H9 (cell line): ENCODE measurements at regions not wholly inside any gene's neighbourhood (a gene's known extent, or its start where the extent isn't known, plus 50 kb on each side); places are given as distances from the start of the nearest gene placed in this dataset.

Source experiments
- DNase-seq: peaks from one replicate; pipeline ENCODE4 v3.0.0-alpha.2; 2017
- H2AFZ ChIP-seq: one replicate; pipeline ENCODE4 v1.6.1; 2013; ENCODE audit warnings: mild to moderate bottlenecking, low read length, control low read depth, moderate library complexity
- H2AK5ac ChIP-seq: 2 replicates; pipeline ENCODE4 v1.6.1; 2013; ENCODE audit warnings: low read length, control low read depth, mixed read lengths; ENCODE audit not compliant: insufficient read length
- H2BK120ac ChIP-seq: one replicate; pipeline ENCODE4 v1.6.1; 2013; ENCODE audit warnings: low read depth, mild to moderate bottlenecking, low read length, control low read depth, inconsistent platforms; ENCODE audit not compliant: poor library complexity, severe bottlenecking
- H2BK12ac ChIP-seq: 2 replicates; pipeline ENCODE4 v1.6.1; 2013; ENCODE audit warnings: low read length, control low read depth, mixed read lengths, low read depth; ENCODE audit not compliant: insufficient read length
- H2BK15ac ChIP-seq: 2 replicates; pipeline ENCODE4 v1.6.1; 2013; ENCODE audit warnings: low read depth, low read length, control low read depth
- H2BK20ac ChIP-seq: one replicate; pipeline ENCODE4 v1.6.1; 2013; ENCODE audit warnings: low read depth, mild to moderate bottlenecking, low read length, control low read depth, inconsistent platforms; ENCODE audit not compliant: poor library complexity, severe bottlenecking
- H2BK5ac ChIP-seq: 2 replicates; pipeline ENCODE4 v1.6.1; 2013; ENCODE audit warnings: low read length, control low read depth, mixed read lengths; ENCODE audit not compliant: insufficient read length
- H3K14ac ChIP-seq: 2 replicates; pipeline ENCODE4 v1.6.1; 2013; ENCODE audit warnings: low read length, control low read depth; ENCODE audit not compliant: insufficient read depth
- H3K18ac ChIP-seq: 2 replicates; pipeline ENCODE4 v1.6.1; 2013; ENCODE audit warnings: low read depth, mild to moderate bottlenecking, mixed read lengths, low read length, control low read depth; ENCODE audit not compliant: insufficient read length
- H3K23ac ChIP-seq: 2 replicates; pipeline ENCODE4 v1.6.1; 2013; ENCODE audit warnings: low read length, control low read depth, mixed read lengths, low read depth; ENCODE audit not compliant: insufficient read length
- H3K23me2 ChIP-seq: 2 replicates; pipeline ENCODE4 v1.6.1; 2013; ENCODE audit warnings: low read depth, mild to moderate bottlenecking, mixed read lengths, low read length, control low read depth; ENCODE audit not compliant: insufficient read length, poor library complexity, severe bottlenecking
- H3K27ac ChIP-seq: 2 replicates; pipeline ENCODE4 v1.5.1; 2013; ENCODE audit warnings: low read length, control low read depth, mixed read lengths, low read depth; ENCODE audit not compliant: insufficient read length
- H3K27me3 ChIP-seq: 2 replicates; pipeline ENCODE4 v1.6.1; 2013; ENCODE audit warnings: low read length, control low read depth, inconsistent platforms; ENCODE audit not compliant: insufficient read depth
- H3K4ac ChIP-seq: 2 replicates; pipeline ENCODE4 v1.6.1; 2013; ENCODE audit warnings: low read depth, mild to moderate bottlenecking, control low read depth, inconsistent platforms, low read length, moderate library complexity
- H3K4me1 ChIP-seq: 2 replicates; pipeline ENCODE4 v1.6.1; 2013; ENCODE audit warnings: low read length, control low read depth, inconsistent platforms; ENCODE audit not compliant: insufficient read depth
- H3K4me2 ChIP-seq: 2 replicates; pipeline ENCODE4 v1.6.1; 2013; ENCODE audit warnings: low read length, control low read depth, mixed read lengths; ENCODE audit not compliant: insufficient read length, insufficient read depth
- H3K56ac ChIP-seq: 2 replicates; pipeline ENCODE4 v1.6.1; 2013; ENCODE audit warnings: low read depth, mild to moderate bottlenecking, mixed read lengths, low read length, control low read depth; ENCODE audit not compliant: insufficient read length
- H3K79me1 ChIP-seq: 2 replicates; pipeline ENCODE4 v1.6.1; 2013; ENCODE audit warnings: low read depth, mild to moderate bottlenecking, moderate library complexity, low read length, control low read depth, inconsistent platforms; ENCODE audit not compliant: insufficient read depth, poor library complexity, severe bottlenecking
- H3K79me2 ChIP-seq: 2 replicates; pipeline ENCODE4 v1.6.1; 2013; ENCODE audit warnings: low read length, control low read depth, inconsistent platforms; ENCODE audit not compliant: insufficient read depth
- H3K9ac ChIP-seq: 2 replicates; pipeline ENCODE4 v1.6.1; 2013; ENCODE audit warnings: low read length, control low read depth, mixed read lengths; ENCODE audit not compliant: insufficient read length; ENCODE audit errors: extremely low read depth
- H3K9me3 ChIP-seq: one replicate; pipeline ENCODE4 v1.6.1; 2013; ENCODE audit warnings: low read depth, low read length, inconsistent platforms; ENCODE audit not compliant: control insufficient read depth
- H3T11ph ChIP-seq: one replicate; pipeline ENCODE4 v1.6.1; 2013; ENCODE audit warnings: mild to moderate bottlenecking, low read length, control low read depth, inconsistent platforms
- H4K20me1 ChIP-seq: one replicate; pipeline ENCODE4 v1.6.1; 2013; ENCODE audit not compliant: control insufficient read depth, insufficient read length, insufficient read depth
- H4K5ac ChIP-seq: 2 replicates; pipeline ENCODE4 v1.6.1; 2013; ENCODE audit warnings: low read depth, mild to moderate bottlenecking, mixed read lengths, low read length, control low read depth; ENCODE audit not compliant: insufficient read length
- H4K8ac ChIP-seq: replicated peaks from 2 replicates; pipeline ENCODE4 v1.6.1; 2013; ENCODE audit warnings: low read length, control low read depth, mixed read lengths, low read depth; ENCODE audit not compliant: insufficient read length
- H4K91ac ChIP-seq: 2 replicates; pipeline ENCODE4 v1.6.1; 2013; ENCODE audit warnings: low read depth, mild to moderate bottlenecking, moderate library complexity, mixed read lengths, low read length, control low read depth; ENCODE audit not compliant: insufficient read length
- H3K27ac Mint-ChIP-seq, 3 experiments: 2 replicates in 2 of 3; 3 replicates in 1 of 3; pipeline ENCODE4 v1.8.0; 2020 to 2021; ENCODE audit warnings: mixed read lengths in 3 of 3, mild to moderate bottlenecking in 1 of 3, moderate library complexity in 1 of 3
- H3K27me3 Mint-ChIP-seq: 2 replicates; pipeline ENCODE4 v1.8.0; 2021; ENCODE audit warnings: low read depth, mild to moderate bottlenecking, moderate library complexity, mixed read lengths
- H3K36me3 Mint-ChIP-seq, 3 experiments: 2 replicates in 2 of 3; 3 replicates in 1 of 3; pipeline ENCODE4 v1.8.0; 2020 to 2021; ENCODE audit warnings: low read depth in 3 of 3, mixed read lengths in 3 of 3; ENCODE audit not compliant: insufficient read depth in 1 of 3
- H3K4me1 Mint-ChIP-seq, 2 experiments: 2 replicates each; pipeline ENCODE4 v1.8.0; 2020; ENCODE audit warnings: mixed read lengths in 2 of 2
- H3K4me3 Mint-ChIP-seq, 2 experiments: 2 replicates in 1 of 2; 3 replicates in 1 of 2; pipeline ENCODE4 v1.8.0; 2020 to 2021; ENCODE audit warnings: mild to moderate bottlenecking in 2 of 2, mixed read lengths in 2 of 2, moderate library complexity in 1 of 2
- H3K9me3 Mint-ChIP-seq, 2 experiments: 2 replicates in 1 of 2; 3 replicates in 1 of 2; pipeline ENCODE4 v1.8.0; 2020; ENCODE audit warnings: mild to moderate bottlenecking in 2 of 2, mixed read lengths in 2 of 2, moderate library complexity in 1 of 2
- CTCF ChIP-seq: fragments of 200-600 bp; sonication (generic); conservative IDR thresholded peaks from 3 replicates; pipeline ENCODE4 v1.8.0; 2021; ENCODE audit warnings: antibody characterized with exemption, mild to moderate bottlenecking
- WGBS: extraction: QIAGEN DNeasy Blood & Tissue Kit; methylation state at CpG from one replicate; pipeline ENCODE4 v1.1.7; 2013; ENCODE audit warnings: missing lambda C conversion rate, low lambda C conversion rate, mixed read lengths; ENCODE audit not compliant: insufficient read length; ENCODE audit errors: extremely low coverage; 5-methylcytosine and 5-hydroxymethylcytosine counted together

DNA sequence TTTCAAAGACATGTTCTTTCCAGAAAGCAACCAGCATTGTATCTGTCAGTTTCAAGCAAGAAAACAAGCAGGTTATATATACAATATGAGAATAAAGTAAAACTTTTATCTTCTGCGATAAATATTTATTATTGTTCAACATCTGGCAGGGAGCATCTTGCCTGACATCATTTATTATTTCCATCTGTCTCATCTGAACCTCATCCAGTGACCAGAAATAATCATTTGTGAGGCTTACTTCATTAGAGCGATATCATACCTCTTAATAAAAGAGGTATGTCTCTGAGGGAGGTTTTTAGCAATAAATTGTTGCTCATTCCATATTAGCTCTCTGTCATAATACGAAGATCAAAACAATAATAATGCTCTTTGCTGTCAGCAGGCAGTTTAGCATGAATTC is 226.1 kb downstream of the CDC14C start:
- Mint-ChIP-seq H3K4me3 (no peak overlapping the region), H3K27me3 (no peaks in the 10 kb centered on the region), H3K27ac (no peak overlapping the region), H3K4me1 (0 out of 4 replicates have a peak, but pooled peaks cover 0 to 3% of the 10 kb centered on the region in 2 experiments), H3K36me3 (peaks cover 0 to 6% (median 0%) of the 10 kb centered on the region in 3 experiments; a peak in 2 of 7 replicates), H3K9me3 (peaks cover 0 to 6% of the 10 kb centered on the region in 2 experiments; a peak in 1 of 5 replicates)
- Histone ChIP-seq H3K18ac (no peak overlapping the region), H3K23ac (no peak overlapping the region), H2AFZ (no peak overlapping the region), H4K8ac (no peak overlapping the region), H2BK12ac (no peak overlapping the region), H2BK5ac (no peak overlapping the region), H4K91ac (no peak overlapping the region), H3K56ac (no peak overlapping the region), H3K27ac (no peak overlapping the region), H3K14ac (no peak overlapping the region), H2BK15ac (no peak overlapping the region), H3K4me1 (no peaks in the 10 kb centered on the region), H3K9me3 (no peaks in the 10 kb centered on the region), H3K79me2 (no peaks in the 10 kb centered on the region), H4K5ac (no peak overlapping the region), H4K20me1 (no peaks in the 10 kb centered on the region), H2AK5ac (no peak overlapping the region), H3K4ac (no peak overlapping the region), H3K79me1 (no peaks in the 10 kb centered on the region), H3K9ac (no peak overlapping the region), H3T11ph (no peak overlapping the region), H3K27me3 (no peaks in the 10 kb centered on the region), H3K4me2 (no peak overlapping the region), H2BK20ac (no peak overlapping the region), H2BK120ac (no peak overlapping the region), H3K23me2 (no peaks in the 10 kb centered on the region)
- WGBS: no CpG with 5 or more reads among the region's 3 CpGs
- no peak for TF ChIP-seq CTCF
- DNase-seq: no peak
